CD4-positive, alpha-beta T cell (primary cell): ENCODE measurements at regions not wholly inside any gene's neighbourhood (a gene's known extent, or its start where the extent isn't known, plus 50 kb on each side); places are given as distances from the start of the nearest gene placed in this dataset.
A peak's percentile ranks its signal among the peaks of the same experiment; 100 is the strongest.
"Not testable (repeated sequence)": the region's sequence is repeated elsewhere in the genome, so short reads cannot be mapped to it uniquely, and the experiment has no call there.

ENCODE experiments used
- ATAC-seq: fragments of 200-7000 bp; cut with Tn5 transposase; one replicate; pipeline ENCODE4 v1.10.0; 2022; ENCODE audit warnings: mild to moderate bottlenecking; ENCODE audit not compliant: poor library complexity
- CTCF ChIA-PET: fragments of 350-600 bp; sonication (Branson Sonifier 250); formaldehyde crosslinking; loops from one replicate; lab custom pipeline; 2021; ENCODE audit warnings: antibody characterized with exemption, inconsistent platforms; lab: Charles Lee
- POLR2A ChIA-PET: fragments of 350-600 bp; sonication (Branson Sonifier 250); formaldehyde crosslinking; loops from one replicate; lab custom pipeline; 2021; ENCODE audit warnings: antibody characterized with exemption, inconsistent platforms; lab: Charles Lee
- DNase-seq, 14 experiments: peaks; one replicate each; pipeline ENCODE4 v3.0.0-alpha.2; 2013 to 2020; ENCODE audit warnings: mixed read lengths in 2 of 14
- H3K27ac ChIP-seq, 2 donors: one replicate each; pipeline versions ENCODE4 v1.5.1 to v1.7.0; 2013; ENCODE audit warnings: low read length in 2 of 2, low read depth in 1 of 2, mild to moderate bottlenecking in 1 of 2
- H3K27me3 ChIP-seq, 2 experiments: 1 replicate in 1 of 2; 2 replicates in 1 of 2; pipeline versions ENCODE4 v1.6.1 to v1.7.0; 2013; ENCODE audit warnings: low read length in 2 of 2, control low read depth in 1 of 2, mild to moderate bottlenecking in 1 of 2, moderate library complexity in 1 of 2; ENCODE audit not compliant: insufficient read depth in 2 of 2, control insufficient read depth in 1 of 2
- H3K36me3 ChIP-seq: one replicate; pipeline ENCODE4 v1.6.1; 2013; ENCODE audit warnings: low read length, control low read depth; ENCODE audit not compliant: insufficient read depth
- H3K4me1 ChIP-seq: one replicate; pipeline ENCODE4 v1.6.1; 2013; ENCODE audit warnings: low read length, control low read depth; ENCODE audit not compliant: insufficient read depth
- H3K4me3 ChIP-seq: one replicate; pipeline ENCODE4 v1.5.1; 2013; ENCODE audit warnings: mild to moderate bottlenecking, low read length, moderate library complexity
- H3K9me3 ChIP-seq, 2 experiments: 1 replicate in 1 of 2; 2 replicates in 1 of 2; pipeline versions ENCODE4 v1.6.1 to v1.7.0; 2013; ENCODE audit warnings: low read length in 2 of 2, mild to moderate bottlenecking in 2 of 2, control low read depth in 1 of 2, moderate library complexity in 1 of 2; ENCODE audit not compliant: control insufficient read depth in 1 of 2, insufficient read depth in 1 of 2
- H3K27ac Mint-ChIP-seq: one replicate; pipeline ENCODE4 v1.8.0; 2020; ENCODE audit warnings: mixed read lengths
- H3K27me3 Mint-ChIP-seq: one replicate; pipeline ENCODE4 v1.8.0; 2021; ENCODE audit warnings: mixed read lengths
- H3K36me3 Mint-ChIP-seq: one replicate; pipeline ENCODE4 v1.8.0; 2021; ENCODE audit warnings: low read depth, mixed read lengths
- H3K4me1 Mint-ChIP-seq: one replicate; pipeline ENCODE4 v1.8.0; 2021; ENCODE audit warnings: low read depth, mixed read lengths
- H3K4me3 Mint-ChIP-seq: one replicate; pipeline ENCODE4 v1.8.0; 2020; ENCODE audit warnings: mild to moderate bottlenecking, mixed read lengths
- H3K9me3 Mint-ChIP-seq: one replicate; pipeline ENCODE4 v1.8.0; 2020; ENCODE audit warnings: mixed read lengths
- intact Hi-C, 2 experiments: fragments of 100-400 bp; cut with DNase I in 1 of 2; cut with micrococcal nuclease in 1 of 2; formaldehyde crosslinking; loops; one replicate each; pipeline versions ENCODE4 v1.15.1 to v1.9.0; 2023 to 2025; cut with DNase I, micrococcal nuclease
- TF ChIP-seq, protein P1 (sequence below): fragments of 200-600 bp; IDR thresholded peaks from one replicate; pipeline ENCODE4 v1.8.0; 2022; ENCODE audit warnings: antibody characterized with exemption, mild to moderate bottlenecking

DNA sequence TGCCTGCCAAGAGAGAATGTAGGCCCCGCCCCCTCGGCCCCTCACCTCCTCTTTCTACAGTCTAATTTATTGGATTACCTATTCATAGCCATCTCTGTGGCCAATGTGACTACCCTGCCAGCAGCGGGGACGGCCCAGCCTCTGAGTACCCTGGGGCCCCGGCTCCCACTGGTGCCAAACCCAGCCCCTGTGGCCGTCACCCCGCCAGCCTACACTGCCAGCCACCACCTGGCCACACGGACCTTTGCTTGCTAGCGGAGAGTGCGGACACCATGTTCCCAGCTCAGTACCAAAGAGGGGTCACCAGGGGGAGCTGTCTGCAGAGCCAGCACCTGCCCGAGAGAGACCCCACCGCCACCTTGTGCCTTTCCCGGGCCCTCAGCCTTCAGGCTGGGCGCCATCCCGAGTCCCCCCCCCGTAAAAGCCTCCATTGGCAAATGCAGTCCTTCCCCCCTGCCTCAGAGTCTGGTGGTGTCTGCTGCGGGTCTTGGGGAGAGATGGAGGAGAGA is 511.1 kb downstream of the ZNF37A start:
- POLR2A ChIA-PET: no interaction called here
- no peaks in the 10 kb centered on the region for H3K36me3 Mint-ChIP-seq
- DNase-seq (peak in 1 of 14 experiments; percentile 2), ATAC-seq (no peak)
- H3K4me3 Mint-ChIP-seq: no peak overlapping the region
- no peak overlapping the region for H3K27ac Mint-ChIP-seq
- TF ChIP-seq, protein P1, sequence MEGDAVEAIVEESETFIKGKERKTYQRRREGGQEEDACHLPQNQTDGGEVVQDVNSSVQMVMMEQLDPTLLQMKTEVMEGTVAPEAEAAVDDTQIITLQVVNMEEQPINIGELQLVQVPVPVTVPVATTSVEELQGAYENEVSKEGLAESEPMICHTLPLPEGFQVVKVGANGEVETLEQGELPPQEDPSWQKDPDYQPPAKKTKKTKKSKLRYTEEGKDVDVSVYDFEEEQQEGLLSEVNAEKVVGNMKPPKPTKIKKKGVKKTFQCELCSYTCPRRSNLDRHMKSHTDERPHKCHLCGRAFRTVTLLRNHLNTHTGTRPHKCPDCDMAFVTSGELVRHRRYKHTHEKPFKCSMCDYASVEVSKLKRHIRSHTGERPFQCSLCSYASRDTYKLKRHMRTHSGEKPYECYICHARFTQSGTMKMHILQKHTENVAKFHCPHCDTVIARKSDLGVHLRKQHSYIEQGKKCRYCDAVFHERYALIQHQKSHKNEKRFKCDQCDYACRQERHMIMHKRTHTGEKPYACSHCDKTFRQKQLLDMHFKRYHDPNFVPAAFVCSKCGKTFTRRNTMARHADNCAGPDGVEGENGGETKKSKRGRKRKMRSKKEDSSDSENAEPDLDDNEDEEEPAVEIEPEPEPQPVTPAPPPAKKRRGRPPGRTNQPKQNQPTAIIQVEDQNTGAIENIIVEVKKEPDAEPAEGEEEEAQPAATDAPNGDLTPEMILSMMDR: no peak
- Histone ChIP-seq H3K27me3 (no peaks in the 10 kb centered on the region), H3K9me3 (peaks cover 0 to 63% of the 10 kb centered on the region in 2 experiments), H3K27ac (no peak overlapping the region), H3K4me1 (no peaks in the 10 kb centered on the region), H3K4me3 (no peak overlapping the region), H3K36me3 (no peaks in the 10 kb centered on the region)
- H3K27me3 Mint-ChIP-seq: no peaks in the 10 kb centered on the region
- peaks cover 7% of the 10 kb centered on the region for H3K9me3 Mint-ChIP-seq
- CTCF ChIA-PET: no interaction called here
- H3K4me1 Mint-ChIP-seq: no peaks in the 10 kb centered on the region
- intact Hi-C loops: no loop called here

DNA sequence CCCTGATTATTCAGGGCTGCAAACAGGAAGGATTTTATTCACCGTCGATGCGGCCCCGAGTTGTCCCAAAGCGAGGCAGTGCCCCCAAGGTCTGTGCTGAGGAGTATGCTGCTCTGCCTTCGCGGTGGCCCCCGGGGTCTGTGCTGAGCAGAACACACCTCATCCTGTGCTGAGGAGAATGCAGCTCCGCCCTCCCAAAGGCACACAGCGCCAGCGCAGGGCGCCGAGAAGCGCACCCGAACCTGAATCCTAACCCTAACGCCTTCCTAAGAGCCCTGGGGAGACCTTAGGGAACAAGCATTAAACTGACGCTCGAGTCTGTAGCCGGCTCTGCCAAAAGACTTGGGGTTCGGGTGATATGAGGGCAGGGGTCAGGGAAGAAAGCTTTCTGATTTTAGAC is 521.5 kb downstream of the ZNF37A start:
- DNase-seq, CTCF ChIA-PET, ATAC-seq, H3K9me3 Mint-ChIP-seq, H3K27me3 Mint-ChIP-seq, H3K27me3 ChIP-seq, H3K4me3 ChIP-seq, H3K27ac ChIP-seq, H3K4me1 Mint-ChIP-seq, H3K36me3 ChIP-seq, H3K4me3 Mint-ChIP-seq, H3K27ac Mint-ChIP-seq, H3K36me3 Mint-ChIP-seq, POLR2A ChIA-PET, H3K4me1 ChIP-seq, intact Hi-C loops: not testable (repeated sequence)
- H3K9me3 ChIP-seq: peaks cover 0 to 11% of the 10 kb centered on the region in 2 experiments

DNA sequence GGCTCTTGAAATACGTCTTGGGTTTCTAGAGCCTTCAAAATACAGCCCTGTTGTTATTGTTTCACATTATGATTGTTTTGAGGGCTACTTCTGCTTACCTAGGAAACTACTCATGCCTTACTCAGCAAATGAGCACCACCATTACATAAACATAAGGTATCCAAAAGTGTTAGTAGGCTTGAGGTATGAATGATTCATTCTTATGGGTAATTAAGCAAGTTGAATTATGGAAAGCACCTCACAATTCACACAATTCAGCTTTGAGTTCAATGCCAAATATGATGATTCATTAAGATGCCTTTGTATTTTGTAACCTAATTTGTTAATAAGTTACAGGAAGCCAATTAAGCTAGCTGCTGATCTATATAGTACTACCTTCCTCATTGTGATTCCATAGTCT is 525.7 kb downstream of the ZNF37A start:
- H3K9me3 Mint-ChIP-seq, POLR2A ChIA-PET: not testable (repeated sequence)

DNA sequence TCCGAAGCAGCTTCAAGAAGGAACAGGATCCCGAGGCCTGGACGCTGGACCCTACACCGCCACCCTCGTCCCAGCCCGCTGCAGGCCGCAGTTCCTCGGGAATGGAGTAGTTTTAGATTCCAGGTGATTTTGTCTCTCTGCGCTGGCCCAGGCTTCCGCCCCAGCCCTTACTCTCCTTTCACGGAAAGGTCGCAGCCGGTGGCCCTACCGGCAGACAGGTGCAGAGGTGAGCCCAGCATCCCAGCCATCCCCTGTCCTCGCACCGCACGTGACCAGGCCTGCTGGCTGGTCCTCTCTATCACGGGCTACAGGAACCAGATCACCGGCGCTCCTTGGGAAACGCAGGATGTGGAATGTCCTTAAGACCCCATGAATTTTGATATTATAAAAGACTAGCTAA is 541.5 kb downstream of the ZNF37A start:
- POLR2A ChIA-PET, H3K27me3 ChIP-seq, intact Hi-C loops, H3K27ac ChIP-seq, H3K9me3 ChIP-seq, H3K9me3 Mint-ChIP-seq, H3K36me3 Mint-ChIP-seq, CTCF ChIA-PET, H3K27me3 Mint-ChIP-seq, DNase-seq, H3K4me3 ChIP-seq, H3K4me1 Mint-ChIP-seq, H3K27ac Mint-ChIP-seq, H3K4me3 Mint-ChIP-seq, H3K36me3 ChIP-seq, H3K4me1 ChIP-seq, ATAC-seq: not testable (repeated sequence)

More for the DNA sequence above, 525.7 kb downstream of the ZNF37A start:
- ATAC-seq, H3K27me3 ChIP-seq, H3K4me3 Mint-ChIP-seq, H3K27ac ChIP-seq, H3K4me1 Mint-ChIP-seq, DNase-seq, H3K36me3 ChIP-seq, H3K27me3 Mint-ChIP-seq, H3K4me3 ChIP-seq, H3K4me1 ChIP-seq, intact Hi-C loops, H3K36me3 Mint-ChIP-seq, H3K27ac Mint-ChIP-seq, CTCF ChIA-PET: not testable (repeated sequence)
- H3K9me3 ChIP-seq: peaks cover 0 to 11% of the 10 kb centered on the region in 2 experiments
